ENCODE measurements at regions not wholly inside any gene's neighbourhood (a gene's known extent, or its start where the extent isn't known, plus 50 kb on each side); places are given as distances from the start of the nearest gene placed in this dataset.

GRCh38 chr10:3294919-3295581 lies 122.5 kb upstream of the PITRM1 start:
- no peaks in the 10 kb centered on the region for H3K36me3 ChIP-seq (ENCODE audit: control insufficient read depth, low read length)

GRCh38 chr10:3293581-3294431 lies 121.2 kb upstream of the PITRM1 start:
- Histone ChIP-seq H3K27ac (ENCODE audit: low read depth, low read length) (no peak overlapping the region), H4K20me1 (ENCODE audit: control insufficient read depth, insufficient read depth, low read depth, low read length) (no peaks in the 10 kb centered on the region), H3K4me2 (ENCODE audit: low read length) (no peak overlapping the region), H3K9me2 (replicated peaks; ENCODE audit: control insufficient read depth, low read length) (no peaks in the 10 kb centered on the region), H3K36me3 (ENCODE audit: control insufficient read depth, low read length) (no peaks in the 10 kb centered on the region), H3K4me1 (ENCODE audit: control insufficient read depth, low read length) (no peaks in the 10 kb centered on the region), H3K9me3 (ENCODE audit: control insufficient read depth, insufficient read depth, low read length) (no peaks in the 10 kb centered on the region), H3F3A (ENCODE audit: control insufficient read depth, insufficient read depth) (no peaks in the 10 kb centered on the region), H3K4me3 (ENCODE audit: low read length) (no peak overlapping the region), H3K27me3 (ENCODE audit: control insufficient read depth, low read length) (no peaks in the 10 kb centered on the region), H3K79me2 (ENCODE audit: control insufficient read depth, low read length) (no peaks in the 10 kb centered on the region)
- no peak for TF ChIP-seq EZH2phosphoT487 (IDR thresholded peaks at IDR 0.05; ENCODE audit: borderline replicate concordance, low read length)
- TF ChIP-seq CTCF (IDR thresholded peaks at IDR 0.05; ENCODE audit: low read depth, low read length, poor library complexity, severe bottlenecking), result no peak

More at GRCh38 chr10:3294919-3295581, 122.5 kb upstream of the PITRM1 start:
- Histone ChIP-seq H4K20me1 (ENCODE audit: control insufficient read depth, insufficient read depth, low read depth, low read length) (no peaks in the 10 kb centered on the region), H3K4me1 (ENCODE audit: control insufficient read depth, low read length) (no peaks in the 10 kb centered on the region), H3K9me3 (ENCODE audit: control insufficient read depth, insufficient read depth, low read length) (no peaks in the 10 kb centered on the region), H3K9me2 (replicated peaks; ENCODE audit: control insufficient read depth, low read length) (no peaks in the 10 kb centered on the region), H3K79me2 (ENCODE audit: control insufficient read depth, low read length) (no peaks in the 10 kb centered on the region), H3K27me3 (ENCODE audit: control insufficient read depth, low read length) (no peaks in the 10 kb centered on the region), H3K4me2 (ENCODE audit: low read length) (no peak overlapping the region), H3K27ac (ENCODE audit: low read depth, low read length) (no peak overlapping the region), H3K4me3 (ENCODE audit: low read length) (no peak overlapping the region), H3F3A (ENCODE audit: control insufficient read depth, insufficient read depth) (no peaks in the 10 kb centered on the region)
- no peak for TF ChIP-seq EZH2phosphoT487 (IDR thresholded peaks at IDR 0.05; ENCODE audit: borderline replicate concordance, low read length)
- no peak for TF ChIP-seq CTCF (IDR thresholded peaks at IDR 0.05; ENCODE audit: low read depth, low read length, poor library complexity, severe bottlenecking)

GRCh38 chr10:3292636-3293035 lies 120.1 kb upstream of the PITRM1 start:
- TF ChIP-seq CTCF (IDR thresholded peaks at IDR 0.05; ENCODE audit: low read depth, low read length, poor library complexity, severe bottlenecking) (no peak), EZH2phosphoT487 (IDR thresholded peaks at IDR 0.05; ENCODE audit: borderline replicate concordance, low read length) (no peak)
- Histone ChIP-seq H3K9me2 (replicated peaks; ENCODE audit: control insufficient read depth, low read length) (no peaks in the 10 kb centered on the region), H3K27ac (ENCODE audit: low read depth, low read length) (no peak overlapping the region), H4K20me1 (ENCODE audit: control insufficient read depth, insufficient read depth, low read depth, low read length) (no peaks in the 10 kb centered on the region), H3K36me3 (ENCODE audit: control insufficient read depth, low read length) (no peaks in the 10 kb centered on the region), H3K9me3 (ENCODE audit: control insufficient read depth, insufficient read depth, low read length) (no peaks in the 10 kb centered on the region), H3K4me1 (ENCODE audit: control insufficient read depth, low read length) (no peaks in the 10 kb centered on the region), H3K4me3 (ENCODE audit: low read length) (no peak overlapping the region), H3F3A (ENCODE audit: control insufficient read depth, insufficient read depth) (no peaks in the 10 kb centered on the region), H3K79me2 (ENCODE audit: control insufficient read depth, low read length) (no peaks in the 10 kb centered on the region), H3K4me2 (ENCODE audit: low read length) (no peak overlapping the region), H3K27me3 (ENCODE audit: control insufficient read depth, low read length) (no peaks in the 10 kb centered on the region)
